ENCODE measurements at regions not wholly inside any gene's neighbourhood (a gene's known extent, or its start where the extent isn't known, plus 50 kb on each side); places are given as distances from the start of the nearest gene placed in this dataset.

DNA sequence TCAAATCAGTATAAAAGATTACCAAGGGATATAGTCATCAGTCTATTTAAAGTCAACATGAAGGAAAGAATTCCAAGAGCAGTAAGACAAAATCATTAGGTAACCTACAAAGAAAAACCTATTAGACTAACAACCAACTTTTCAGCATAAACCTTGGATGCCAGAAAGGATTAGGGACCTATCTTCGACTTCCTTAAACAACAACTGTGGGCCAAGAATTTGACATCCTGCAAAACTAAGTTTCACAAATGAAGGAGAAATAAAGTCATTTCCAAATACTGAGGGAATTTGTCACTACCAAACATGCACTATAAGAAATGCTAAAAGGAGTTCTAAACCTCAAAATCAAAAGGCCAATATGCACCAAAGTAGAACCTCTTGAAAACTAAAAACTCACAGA lies 147.9 kb upstream of the TFPI start:
- no peaks in the 10 kb centered on the region for H3K4me1 ChIP-seq (ENCODE audit: control insufficient read depth in 3 of 3, insufficient read depth in 3 of 3, low read length in 3 of 3)
- no peak overlapping the region for H3K9ac ChIP-seq (ENCODE audit: low read depth in 1 of 3, low read length in 3 of 3)
- H3K27me3 ChIP-seq (ENCODE audit: control insufficient read depth in 3 of 3, insufficient read depth in 3 of 3, low read length in 3 of 3): no peaks in the 10 kb centered on the region
- H3K27ac ChIP-seq (ENCODE audit: low read depth, low read length): no peak overlapping the region
- H3K4me3 ChIP-seq (ENCODE audit: low read length in 3 of 3): no peak overlapping the region
- H3K9me3 ChIP-seq (ENCODE audit: control insufficient read depth in 3 of 3, low read length in 3 of 3): no peaks in the 10 kb centered on the region
- H3K36me3 ChIP-seq (ENCODE audit: control insufficient read depth in 3 of 3, insufficient read depth in 3 of 3, low read length in 3 of 3): no peaks in the 10 kb centered on the region

DNA sequence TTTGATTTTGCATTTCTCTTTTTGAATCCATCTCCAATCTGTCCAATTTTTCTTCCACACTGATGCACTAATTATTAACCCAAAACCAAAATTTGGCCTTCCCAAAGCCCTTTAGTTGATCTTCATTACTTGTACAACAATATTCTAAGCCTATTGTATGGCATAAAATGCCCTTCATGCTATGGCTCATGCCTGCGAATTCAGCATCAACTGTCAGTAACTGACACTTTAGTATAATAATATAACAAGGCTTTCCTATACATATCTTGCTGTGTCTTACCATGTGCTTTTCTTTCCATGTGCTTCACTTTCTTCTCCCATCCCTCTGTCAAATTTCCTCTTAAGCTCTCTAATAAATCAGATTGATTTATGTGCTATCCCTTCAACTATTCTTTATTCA lies 154.0 kb upstream of the TFPI start:
- Histone ChIP-seq H3K4me3 (ENCODE audit: low read length in 3 of 3) (no peak overlapping the region), H3K36me3 (ENCODE audit: control insufficient read depth in 3 of 3, insufficient read depth in 3 of 3, low read length in 3 of 3) (no peaks in the 10 kb centered on the region), H3K27me3 (ENCODE audit: control insufficient read depth in 3 of 3, insufficient read depth in 3 of 3, low read length in 3 of 3) (no peaks in the 10 kb centered on the region), H3K9me3 (ENCODE audit: control insufficient read depth in 3 of 3, low read length in 3 of 3) (no peaks in the 10 kb centered on the region), H3K9ac (ENCODE audit: low read depth in 1 of 3, low read length in 3 of 3) (no peak overlapping the region), H3K27ac (ENCODE audit: low read depth, low read length) (no peak overlapping the region), H3K4me1 (ENCODE audit: control insufficient read depth in 3 of 3, insufficient read depth in 3 of 3, low read length in 3 of 3) (no peaks in the 10 kb centered on the region)

DNA sequence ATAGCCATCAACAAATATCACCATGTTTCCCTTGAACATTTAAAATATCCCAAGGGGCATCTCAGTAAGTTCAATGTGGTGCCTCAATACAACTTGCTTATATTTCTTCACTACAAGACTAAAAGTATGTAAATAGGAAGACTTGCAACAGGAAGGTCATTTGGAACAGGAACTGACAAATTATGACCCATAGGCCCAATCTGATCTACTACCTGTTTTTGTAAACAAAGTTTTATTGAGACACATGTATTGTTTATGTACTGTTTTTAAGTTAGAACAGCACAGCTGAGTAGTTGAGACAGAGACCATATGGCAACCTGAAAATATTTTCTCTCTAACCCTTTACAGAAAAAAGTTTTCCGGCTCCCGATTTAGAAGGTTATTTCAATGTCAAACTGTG lies 154.8 kb upstream of the TFPI start:
- Histone ChIP-seq H3K9ac (ENCODE audit: low read depth in 1 of 3, low read length in 3 of 3) (no peak overlapping the region), H3K4me3 (ENCODE audit: low read length in 3 of 3) (no peak overlapping the region), H3K27me3 (ENCODE audit: control insufficient read depth in 3 of 3, insufficient read depth in 3 of 3, low read length in 3 of 3) (no peaks in the 10 kb centered on the region), H3K4me1 (ENCODE audit: control insufficient read depth in 3 of 3, insufficient read depth in 3 of 3, low read length in 3 of 3) (no peaks in the 10 kb centered on the region), H3K36me3 (ENCODE audit: control insufficient read depth in 3 of 3, insufficient read depth in 3 of 3, low read length in 3 of 3) (no peaks in the 10 kb centered on the region), H3K9me3 (ENCODE audit: control insufficient read depth in 3 of 3, low read length in 3 of 3) (no peaks in the 10 kb centered on the region), H3K27ac (ENCODE audit: low read depth, low read length) (no peak overlapping the region)

DNA sequence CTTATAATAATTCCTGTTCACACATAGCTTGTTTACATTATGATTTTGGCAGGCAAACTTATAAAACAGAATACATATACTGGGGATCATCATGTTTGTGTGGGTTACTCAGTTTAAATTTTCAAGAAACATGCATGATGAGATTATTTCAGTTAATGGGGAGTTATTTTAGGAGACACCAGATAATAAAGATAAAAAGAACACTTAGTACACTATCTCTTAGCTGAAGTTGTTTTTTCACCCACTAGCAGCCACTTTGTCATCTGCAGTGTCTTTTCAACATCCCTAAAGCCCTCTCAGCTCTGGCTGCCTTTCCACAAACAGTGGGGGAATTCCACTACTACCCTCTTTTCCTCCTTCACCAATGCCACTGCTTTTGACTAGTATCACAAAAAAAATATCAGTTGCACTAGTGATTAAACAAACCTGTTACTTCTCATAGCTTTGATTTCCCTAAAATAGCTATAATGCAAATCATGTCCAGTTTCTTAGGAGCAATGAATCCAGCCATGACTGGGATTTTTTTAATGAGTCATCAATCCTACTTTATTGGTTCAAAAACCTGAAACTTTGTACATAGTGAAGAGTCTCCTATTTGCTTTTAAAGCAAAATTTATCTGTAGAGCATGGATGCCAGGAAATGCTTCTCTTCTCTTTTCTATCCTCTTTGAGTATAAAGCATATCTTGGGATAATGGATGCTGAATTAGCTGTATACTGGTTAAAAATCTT lies 156.7 kb upstream of the TFPI start:
- H3K27ac ChIP-seq (ENCODE audit: low read depth, low read length): no peak overlapping the region
- H3K36me3 ChIP-seq (ENCODE audit: control insufficient read depth in 3 of 3, insufficient read depth in 3 of 3, low read length in 3 of 3): no peaks in the 10 kb centered on the region
- no peaks in the 10 kb centered on the region for H3K27me3 ChIP-seq (ENCODE audit: control insufficient read depth in 3 of 3, insufficient read depth in 3 of 3, low read length in 3 of 3)
- H3K9me3 ChIP-seq (ENCODE audit: control insufficient read depth in 3 of 3, low read length in 3 of 3): no peaks in the 10 kb centered on the region
- no peak overlapping the region for H3K4me3 ChIP-seq (ENCODE audit: low read length in 3 of 3)
- H3K4me1 ChIP-seq (ENCODE audit: control insufficient read depth in 3 of 3, insufficient read depth in 3 of 3, low read length in 3 of 3): no peaks in the 10 kb centered on the region
- H3K9ac ChIP-seq (ENCODE audit: low read depth in 1 of 3, low read length in 3 of 3): no peak overlapping the region

DNA sequence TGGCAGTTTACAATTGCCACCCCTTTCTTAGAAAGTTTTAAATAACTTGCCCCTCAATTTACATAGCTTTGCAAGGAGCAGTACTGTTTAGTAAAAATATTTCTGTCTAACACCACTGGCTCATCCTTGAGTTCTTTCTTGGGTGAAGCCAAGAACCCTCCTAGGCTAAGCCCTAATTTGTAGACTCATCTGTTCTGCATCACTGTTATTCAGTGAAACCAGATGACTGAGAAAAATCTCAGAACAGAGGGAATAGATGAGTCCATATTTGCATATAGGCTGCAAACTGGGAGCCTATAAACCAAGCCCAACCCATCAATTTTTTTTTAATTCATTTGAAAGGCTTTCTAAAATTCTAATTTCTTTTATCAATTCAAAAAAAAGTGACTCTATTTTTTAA lies 161.4 kb upstream of the TFPI start:
- Histone ChIP-seq H3K27ac (ENCODE audit: low read depth, low read length) (no peak overlapping the region), H3K27me3 (ENCODE audit: control insufficient read depth in 3 of 3, insufficient read depth in 3 of 3, low read length in 3 of 3) (no peaks in the 10 kb centered on the region), H3K9ac (ENCODE audit: low read depth in 1 of 3, low read length in 3 of 3) (no peak overlapping the region), H3K36me3 (ENCODE audit: control insufficient read depth in 3 of 3, insufficient read depth in 3 of 3, low read length in 3 of 3) (no peaks in the 10 kb centered on the region), H3K4me3 (ENCODE audit: low read length in 3 of 3) (no peak overlapping the region), H3K9me3 (ENCODE audit: control insufficient read depth in 3 of 3, low read length in 3 of 3) (no peaks in the 10 kb centered on the region), H3K4me1 (ENCODE audit: control insufficient read depth in 3 of 3, insufficient read depth in 3 of 3, low read length in 3 of 3) (no peaks in the 10 kb centered on the region)

DNA sequence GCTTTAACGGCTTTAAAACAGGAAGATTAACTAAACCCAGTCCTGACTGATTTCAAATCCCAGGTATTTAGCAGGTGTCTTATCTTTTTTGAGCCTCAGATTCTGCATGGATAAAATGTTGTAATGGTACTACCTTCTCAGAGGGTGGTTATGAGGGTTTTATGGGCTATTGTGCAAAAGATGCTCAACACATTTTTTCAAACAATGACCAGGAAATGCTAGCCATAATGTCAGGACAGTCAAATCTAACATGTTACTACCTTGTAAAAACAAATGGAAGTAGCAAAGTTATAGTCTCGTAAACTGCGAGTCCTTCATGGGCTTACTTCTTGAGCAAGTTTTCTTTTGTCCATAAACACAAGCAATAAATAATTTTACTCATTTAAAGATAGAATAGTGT lies 162.1 kb upstream of the TFPI start:
- no peaks in the 10 kb centered on the region for H3K9me3 ChIP-seq (ENCODE audit: control insufficient read depth in 3 of 3, low read length in 3 of 3)
- H3K36me3 ChIP-seq (ENCODE audit: control insufficient read depth in 3 of 3, insufficient read depth in 3 of 3, low read length in 3 of 3): no peaks in the 10 kb centered on the region
- no peak overlapping the region for H3K27ac ChIP-seq (ENCODE audit: low read depth, low read length)
- no peak overlapping the region for H3K4me3 ChIP-seq (ENCODE audit: low read length in 3 of 3)
- no peaks in the 10 kb centered on the region for H3K27me3 ChIP-seq (ENCODE audit: control insufficient read depth in 3 of 3, insufficient read depth in 3 of 3, low read length in 3 of 3)
- no peak overlapping the region for H3K9ac ChIP-seq (ENCODE audit: low read depth in 1 of 3, low read length in 3 of 3)
- no peaks in the 10 kb centered on the region for H3K4me1 ChIP-seq (ENCODE audit: control insufficient read depth in 3 of 3, insufficient read depth in 3 of 3, low read length in 3 of 3)

DNA sequence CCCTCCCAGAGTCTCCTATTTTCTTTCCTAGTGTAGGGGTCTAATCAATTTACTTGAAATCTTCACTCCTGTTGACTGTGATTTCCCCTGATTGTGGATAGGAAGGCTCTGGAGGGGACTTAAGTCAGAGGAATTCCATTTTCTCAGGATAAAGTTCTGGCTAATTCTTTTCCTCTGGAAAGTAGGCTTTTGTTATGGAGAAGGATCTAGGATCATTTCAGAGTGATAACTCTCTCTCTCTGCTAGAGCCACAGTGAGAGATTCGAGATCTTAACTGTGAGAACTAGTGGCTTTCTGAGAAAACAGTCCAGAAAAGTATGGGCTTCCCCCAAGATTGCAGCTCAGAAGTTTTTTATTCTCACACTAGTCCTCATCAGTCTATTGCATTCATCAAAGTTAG lies 163.9 kb upstream of the TFPI start:
- Histone ChIP-seq H3K36me3 (ENCODE audit: control insufficient read depth in 3 of 3, insufficient read depth in 3 of 3, low read length in 3 of 3) (no peaks in the 10 kb centered on the region), H3K4me1 (ENCODE audit: control insufficient read depth in 3 of 3, insufficient read depth in 3 of 3, low read length in 3 of 3) (no peaks in the 10 kb centered on the region), H3K27ac (ENCODE audit: low read depth, low read length) (no peak overlapping the region), H3K9me3 (ENCODE audit: control insufficient read depth in 3 of 3, low read length in 3 of 3) (no peaks in the 10 kb centered on the region), H3K9ac (ENCODE audit: low read depth in 1 of 3, low read length in 3 of 3) (no peak overlapping the region), H3K27me3 (ENCODE audit: control insufficient read depth in 3 of 3, insufficient read depth in 3 of 3, low read length in 3 of 3) (no peaks in the 10 kb centered on the region), H3K4me3 (ENCODE audit: low read length in 3 of 3) (no peak overlapping the region)

DNA sequence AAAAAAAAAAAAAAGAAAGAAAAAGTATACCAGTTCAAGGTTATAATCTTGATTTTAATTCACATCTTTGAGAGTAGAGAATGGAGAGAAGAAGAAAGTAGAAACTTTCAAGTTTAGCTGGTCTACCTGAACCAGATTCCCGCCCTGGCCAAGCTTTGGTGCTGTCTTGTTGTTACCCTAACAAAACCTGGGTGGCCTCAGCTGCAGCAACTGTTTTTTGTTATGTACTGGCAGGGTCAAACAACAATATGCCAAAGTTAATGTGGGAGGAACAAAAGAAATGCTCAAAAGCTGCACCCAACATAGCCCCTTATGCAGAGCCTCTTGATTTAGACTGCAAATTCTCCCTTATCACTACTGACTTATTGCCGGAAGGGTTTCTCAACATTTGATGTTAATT lies 165.3 kb upstream of the TFPI start:
- Histone ChIP-seq H3K27ac (ENCODE audit: low read depth, low read length) (no peak overlapping the region), H3K4me3 (ENCODE audit: low read length in 3 of 3) (no peak overlapping the region), H3K4me1 (ENCODE audit: control insufficient read depth in 3 of 3, insufficient read depth in 3 of 3, low read length in 3 of 3) (no peaks in the 10 kb centered on the region), H3K9me3 (ENCODE audit: control insufficient read depth in 3 of 3, low read length in 3 of 3) (no peaks in the 10 kb centered on the region), H3K9ac (ENCODE audit: low read depth in 1 of 3, low read length in 3 of 3) (no peak overlapping the region), H3K27me3 (ENCODE audit: control insufficient read depth in 3 of 3, insufficient read depth in 3 of 3, low read length in 3 of 3) (no peaks in the 10 kb centered on the region), H3K36me3 (ENCODE audit: control insufficient read depth in 3 of 3, insufficient read depth in 3 of 3, low read length in 3 of 3) (no peaks in the 10 kb centered on the region)

DNA sequence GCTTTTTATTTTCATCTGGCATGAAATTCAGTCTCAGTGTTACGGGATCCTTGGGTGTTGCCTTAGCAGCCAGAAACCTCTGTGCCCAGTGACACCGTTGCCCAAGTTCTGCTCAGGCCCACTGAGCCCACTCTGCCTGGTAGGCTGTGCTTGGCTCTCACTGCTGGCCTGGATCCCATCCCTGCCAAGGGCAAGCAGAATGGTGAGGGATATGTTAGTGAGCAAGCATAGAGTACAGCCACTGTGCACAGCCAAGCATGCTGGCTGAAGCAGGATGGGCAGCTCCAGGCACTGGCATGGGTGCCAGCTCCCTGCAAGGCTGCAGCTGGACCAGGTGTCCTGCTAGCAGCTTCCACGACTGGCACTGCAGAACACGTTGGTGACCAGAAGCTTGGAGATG lies 194.7 kb upstream of the TFPI start:
- Histone ChIP-seq H3K4me3 (ENCODE audit: low read length in 3 of 3) (no peak overlapping the region), H3K9ac (ENCODE audit: low read depth in 1 of 3, low read length in 3 of 3) (no peak overlapping the region), H3K27ac (ENCODE audit: low read depth, low read length) (no peak overlapping the region), H3K9me3 (ENCODE audit: control insufficient read depth in 3 of 3, low read length in 3 of 3) (no peaks in the 10 kb centered on the region), H3K4me1 (ENCODE audit: control insufficient read depth in 3 of 3, insufficient read depth in 3 of 3, low read length in 3 of 3) (no peaks in the 10 kb centered on the region), H3K27me3 (ENCODE audit: control insufficient read depth in 3 of 3, insufficient read depth in 3 of 3, low read length in 3 of 3) (no peaks in the 10 kb centered on the region), H3K36me3 (ENCODE audit: control insufficient read depth in 3 of 3, insufficient read depth in 3 of 3, low read length in 3 of 3) (no peaks in the 10 kb centered on the region)

DNA sequence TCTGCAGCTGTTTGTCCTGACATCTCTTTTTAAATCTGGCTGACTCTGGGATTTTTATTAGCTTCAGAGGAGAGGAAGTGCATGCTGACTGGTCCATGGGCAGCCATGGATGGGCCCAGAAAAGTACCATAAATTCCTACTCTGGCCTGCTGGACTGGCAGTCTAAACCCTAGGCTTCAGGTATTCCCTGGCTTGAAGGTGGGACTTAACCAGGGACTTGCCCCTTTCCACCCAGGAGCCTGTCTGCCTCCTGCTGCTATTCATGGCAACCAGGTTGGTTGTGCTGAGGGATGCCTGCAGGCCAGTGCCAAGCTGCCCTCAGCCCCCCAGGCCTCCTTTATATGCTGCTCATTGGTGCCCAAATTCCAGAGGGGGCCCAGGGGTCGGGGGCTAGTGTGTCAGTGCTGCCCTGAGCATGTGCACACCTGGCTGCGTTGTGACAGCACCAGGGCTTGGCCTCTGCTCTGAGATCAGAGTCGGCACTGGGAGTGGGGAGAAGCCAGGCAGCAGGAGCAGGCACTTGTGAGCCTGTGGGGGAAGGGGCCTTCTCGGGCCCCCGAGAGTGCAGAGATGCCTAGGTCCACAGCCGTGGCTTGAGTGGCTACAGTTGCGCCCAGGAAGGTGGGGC lies 195.7 kb upstream of the TFPI start:
- Histone ChIP-seq H3K9me3 (ENCODE audit: control insufficient read depth in 3 of 3, low read length in 3 of 3) (no peaks in the 10 kb centered on the region), H3K9ac (ENCODE audit: low read depth in 1 of 3, low read length in 3 of 3) (no peak overlapping the region), H3K27me3 (ENCODE audit: control insufficient read depth in 3 of 3, insufficient read depth in 3 of 3, low read length in 3 of 3) (no peaks in the 10 kb centered on the region), H3K4me3 (ENCODE audit: low read length in 3 of 3) (no peak overlapping the region), H3K27ac (ENCODE audit: low read depth, low read length) (no peak overlapping the region), H3K36me3 (ENCODE audit: control insufficient read depth in 3 of 3, insufficient read depth in 3 of 3, low read length in 3 of 3) (no peaks in the 10 kb centered on the region), H3K4me1 (ENCODE audit: control insufficient read depth in 3 of 3, insufficient read depth in 3 of 3, low read length in 3 of 3) (no peaks in the 10 kb centered on the region)

Measured in skeletal muscle tissue (tissue), 3 donors.